ENCODE measurements at regions not wholly inside any gene's neighbourhood (a gene's known extent, or its start where the extent isn't known, plus 50 kb on each side); places are given as distances from the start of the nearest gene placed in this dataset.
A peak's percentile ranks its signal among the peaks of the same experiment; 100 is the strongest.

DNA sequence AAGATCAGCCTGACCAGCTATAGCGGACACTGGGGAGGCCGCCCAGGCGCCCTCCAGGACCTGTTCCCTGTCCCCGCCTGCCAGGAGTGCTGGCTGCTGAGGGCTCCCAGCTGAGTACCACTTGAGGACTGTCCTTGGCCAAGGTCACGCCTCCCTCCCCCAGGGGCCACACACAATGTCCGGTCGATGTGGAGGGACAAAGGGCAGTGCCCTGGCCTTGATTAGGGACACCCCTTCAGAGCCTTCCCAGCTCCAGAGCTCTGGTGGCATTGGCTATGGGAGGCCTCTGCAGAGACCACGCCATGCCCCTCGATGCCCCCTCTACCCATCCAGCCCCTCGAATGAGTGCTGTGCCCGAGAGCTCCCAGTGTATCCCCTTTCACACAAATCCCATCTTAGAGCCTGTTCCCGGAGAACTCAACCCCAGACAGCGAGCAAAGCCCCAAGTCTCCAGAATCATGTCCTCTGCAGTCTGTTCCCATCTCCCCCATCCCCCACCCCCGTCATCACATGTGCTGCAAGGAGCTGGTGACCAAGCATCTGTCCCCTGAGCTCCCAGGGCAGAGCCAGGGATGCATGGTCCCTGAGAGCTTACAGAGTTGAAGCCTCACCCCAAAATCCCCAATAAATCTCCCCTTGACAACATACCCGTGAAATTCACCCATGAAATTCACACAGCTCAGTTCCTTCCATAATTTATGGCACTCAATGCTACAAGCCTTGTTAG lies 158.9 kb downstream of the NUP210 start:
- intact Hi-C loops (cut with micrococcal nuclease): no loop called here
- CTCF ChIA-PET (ENCODE audit: partially characterized antibody): no interaction called here
- H3K4me3 Mint-ChIP-seq: no peak overlapping the region
- no peak overlapping the region for H3K27ac ChIP-seq (ENCODE audit: low read depth, low read length)
- H3K36me3 ChIP-seq (ENCODE audit: insufficient read depth, low read length): no peaks in the 10 kb centered on the region
- H3K27me3 Mint-ChIP-seq: peaks cover 5 to 14% of the 10 kb centered on the region in 2 donors
- H3K4me1 ChIP-seq (ENCODE audit: insufficient read depth, low read length): no peaks in the 10 kb centered on the region
- H3K27ac Mint-ChIP-seq: no peak overlapping the region
- no peaks in the 10 kb centered on the region for H3K9me3 ChIP-seq (ENCODE audit: control insufficient read depth in 1 of 2, low read length in 2 of 2)
- peaks cover 0 to 8% (median 5%) of the 10 kb centered on the region in 4 donors for H3K4me1 Mint-ChIP-seq
- H3K27me3 ChIP-seq (ENCODE audit: insufficient read depth, low read length): no peaks in the 10 kb centered on the region
- no peaks in the 10 kb centered on the region for H3K9me3 Mint-ChIP-seq
- H3K36me3 Mint-ChIP-seq: no peaks in the 10 kb centered on the region
- POLR2A ChIA-PET (ENCODE audit: partially characterized antibody): no interaction called here
- DNase-seq: no peak
- no peak overlapping the region for H3K4me3 ChIP-seq (ENCODE audit: low read length in 2 of 2)

DNA sequence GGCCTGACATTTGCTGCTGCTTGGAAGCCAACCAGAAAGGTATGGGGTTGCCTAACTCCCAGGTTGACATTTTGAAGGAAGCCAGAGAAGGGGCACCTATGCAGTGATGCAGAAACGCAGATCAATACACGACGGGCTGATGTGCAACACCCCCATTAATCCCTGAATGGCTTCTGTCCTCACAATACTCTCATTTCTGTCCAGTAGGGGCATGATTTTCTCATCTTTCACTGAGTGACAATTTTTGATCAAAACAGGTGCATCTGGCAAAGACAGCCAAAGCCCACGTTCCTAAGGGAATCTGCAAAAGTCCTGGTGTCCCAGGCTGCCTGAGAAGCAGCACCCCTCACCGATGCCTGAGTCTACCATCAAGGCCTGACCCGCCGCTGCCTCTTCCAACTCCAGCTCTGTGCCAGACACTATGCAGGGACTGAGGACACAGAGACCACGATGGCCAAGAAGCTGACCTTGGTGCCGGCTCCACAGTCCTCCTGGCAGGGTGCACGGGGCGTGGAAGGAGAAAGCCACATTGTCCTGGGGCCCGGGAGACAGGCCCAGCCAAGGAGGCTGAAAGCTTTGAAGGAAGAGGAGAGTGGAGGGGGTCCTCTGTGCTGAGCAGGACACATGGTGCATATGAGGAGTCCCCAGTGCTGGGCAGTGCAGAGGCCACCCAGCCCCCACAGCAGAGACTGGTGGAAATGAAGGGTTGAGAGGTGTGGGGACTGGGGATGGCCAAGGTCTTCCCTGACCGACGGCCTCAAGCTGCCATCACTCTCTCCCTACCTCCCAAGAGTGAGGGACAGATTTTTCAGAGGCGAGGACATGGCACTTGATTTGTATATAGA lies 159.6 kb downstream of the NUP210 start:
- no peak overlapping the region for H3K4me3 Mint-ChIP-seq
- H3K4me1 Mint-ChIP-seq: peaks cover 0 to 8% (median 5%) of the 10 kb centered on the region in 4 donors
- Histone ChIP-seq H3K9me3 (ENCODE audit: control insufficient read depth in 1 of 2, low read length in 2 of 2) (no peaks in the 10 kb centered on the region), H3K36me3 (ENCODE audit: insufficient read depth, low read length) (no peaks in the 10 kb centered on the region), H3K27me3 (ENCODE audit: insufficient read depth, low read length) (no peaks in the 10 kb centered on the region), H3K4me3 (ENCODE audit: low read length in 2 of 2) (no peak overlapping the region), H3K4me1 (ENCODE audit: insufficient read depth, low read length) (no peaks in the 10 kb centered on the region), H3K27ac (ENCODE audit: low read depth, low read length) (no peak overlapping the region)
- H3K27me3 Mint-ChIP-seq: peaks cover 4 to 9% of the 10 kb centered on the region in 2 donors
- POLR2A ChIA-PET (ENCODE audit: partially characterized antibody): no interaction called here
- no peaks in the 10 kb centered on the region for H3K36me3 Mint-ChIP-seq
- peak overlapping the region in 1 of 7 donors; percentile 48 for H3K27ac Mint-ChIP-seq
- no peak for DNase-seq
- no peaks in the 10 kb centered on the region for H3K9me3 Mint-ChIP-seq
- intact Hi-C loops (cut with micrococcal nuclease): no loop called here
- CTCF ChIA-PET (ENCODE audit: partially characterized antibody): no interaction called here

DNA sequence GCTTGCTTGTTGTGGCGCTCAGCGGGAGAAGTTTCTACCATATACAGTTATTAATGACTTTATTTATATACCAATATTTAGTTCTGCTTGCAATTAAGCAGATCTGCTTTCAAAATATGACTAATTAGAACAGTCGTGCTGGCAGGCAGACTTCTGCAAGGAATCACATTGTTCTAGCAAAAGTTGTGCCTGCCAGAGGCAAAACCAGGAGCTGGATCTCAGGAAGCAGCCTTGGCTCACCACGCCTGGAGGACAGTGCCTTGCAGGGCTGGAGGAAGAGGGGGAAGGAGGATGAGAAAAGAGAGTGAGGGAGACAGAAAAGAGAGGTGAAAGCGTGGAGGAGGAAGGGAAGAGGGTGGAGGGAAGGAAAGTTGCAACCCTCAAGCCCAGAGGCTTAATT lies 160.3 kb downstream of the NUP210 start:
- Histone ChIP-seq H3K27ac (ENCODE audit: low read depth, low read length) (no peak overlapping the region), H3K36me3 (ENCODE audit: insufficient read depth, low read length) (no peaks in the 10 kb centered on the region), H3K4me1 (ENCODE audit: insufficient read depth, low read length) (no peaks in the 10 kb centered on the region), H3K27me3 (ENCODE audit: insufficient read depth, low read length) (no peaks in the 10 kb centered on the region), H3K9me3 (ENCODE audit: control insufficient read depth in 1 of 2, low read length in 2 of 2) (no peaks in the 10 kb centered on the region), H3K4me3 (ENCODE audit: low read length in 2 of 2) (no peak overlapping the region)
- POLR2A ChIA-PET (ENCODE audit: partially characterized antibody): no interaction called here
- CTCF ChIA-PET (ENCODE audit: partially characterized antibody): no interaction called here
- intact Hi-C loops (cut with micrococcal nuclease): no loop called here
- Mint-ChIP-seq H3K27me3 (peaks cover 6 to 10% of the 10 kb centered on the region in 2 donors), H3K4me3 (no peak overlapping the region), H3K27ac (no peak overlapping the region), H3K4me1 (peaks cover 0 to 8% (median 5%) of the 10 kb centered on the region in 4 donors), H3K36me3 (no peaks in the 10 kb centered on the region), H3K9me3 (no peaks in the 10 kb centered on the region)
- no peak for DNase-seq

DNA sequence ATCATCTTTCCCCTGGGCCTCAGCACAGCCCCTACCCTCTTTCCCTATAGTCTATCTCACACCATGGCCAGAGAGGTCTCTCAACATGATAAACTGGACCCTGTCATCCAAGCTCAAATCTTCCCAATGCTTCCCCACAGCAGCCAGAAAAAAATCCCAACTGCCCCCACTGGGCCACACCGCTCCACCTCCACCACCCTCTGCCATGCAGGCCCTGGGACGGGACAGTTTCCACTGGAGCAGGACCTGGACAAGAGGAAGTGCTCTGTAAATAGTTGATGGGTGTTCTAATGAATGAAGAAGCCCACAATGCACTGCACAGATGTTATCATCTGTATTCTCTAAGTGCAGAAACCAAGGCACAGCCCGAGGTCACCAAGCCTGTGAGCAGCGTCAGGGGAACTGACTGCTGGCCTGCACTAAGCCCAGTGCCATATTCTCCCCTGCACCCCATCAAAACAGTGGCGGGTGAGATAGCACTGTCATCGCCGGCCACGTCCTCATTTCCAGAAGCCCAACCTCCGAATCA lies 161.1 kb downstream of the NUP210 start:
- ChIA-PET CTCF (ENCODE audit: partially characterized antibody) (no interaction called here), POLR2A (ENCODE audit: partially characterized antibody) (no interaction called here)
- H3K4me3 Mint-ChIP-seq: no peak overlapping the region
- peaks cover 0 to 8% (median 5%) of the 10 kb centered on the region in 4 donors for H3K4me1 Mint-ChIP-seq
- Histone ChIP-seq H3K36me3 (ENCODE audit: insufficient read depth, low read length) (no peaks in the 10 kb centered on the region), H3K27ac (ENCODE audit: low read depth, low read length) (no peak overlapping the region), H3K4me3 (ENCODE audit: low read length in 2 of 2) (no peak overlapping the region), H3K9me3 (ENCODE audit: control insufficient read depth in 1 of 2, low read length in 2 of 2) (no peaks in the 10 kb centered on the region), H3K27me3 (ENCODE audit: insufficient read depth, low read length) (no peaks in the 10 kb centered on the region), H3K4me1 (ENCODE audit: insufficient read depth, low read length) (no peaks in the 10 kb centered on the region)
- H3K27ac Mint-ChIP-seq: no peak overlapping the region
- peaks cover 6 to 10% of the 10 kb centered on the region in 2 donors for H3K27me3 Mint-ChIP-seq
- no peaks in the 10 kb centered on the region for H3K9me3 Mint-ChIP-seq
- no peaks in the 10 kb centered on the region for H3K36me3 Mint-ChIP-seq
- DNase-seq: no peak
- intact Hi-C loops (cut with micrococcal nuclease): no loop called here

DNA sequence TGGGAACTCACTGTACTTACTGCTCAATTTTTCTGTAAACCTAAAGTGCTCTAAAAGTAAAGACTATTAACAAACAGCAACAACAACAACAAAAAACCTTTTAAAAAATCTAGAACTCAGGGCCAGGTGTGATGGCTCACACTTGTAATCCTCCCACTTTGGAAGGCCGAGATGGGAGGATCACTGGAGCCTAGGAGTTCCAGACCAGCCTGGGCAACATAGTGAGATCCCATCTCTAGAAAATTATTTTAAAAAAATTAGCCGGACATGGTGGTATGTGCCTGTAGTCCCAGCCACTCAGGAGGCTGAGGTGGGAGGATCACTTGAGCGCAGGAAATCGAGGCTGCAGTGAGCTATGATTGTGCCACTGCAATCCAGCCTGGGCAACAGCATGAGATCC lies 161.8 kb downstream of the NUP210 start:
- Mint-ChIP-seq H3K9me3 (no peaks in the 10 kb centered on the region), H3K27ac (no peak overlapping the region), H3K4me3 (no peak overlapping the region), H3K4me1 (peaks cover 0 to 8% (median 5%) of the 10 kb centered on the region in 4 donors), H3K27me3 (peaks cover 7 to 10% of the 10 kb centered on the region in 2 donors), H3K36me3 (no peaks in the 10 kb centered on the region)
- no peaks in the 10 kb centered on the region for H3K9me3 ChIP-seq (ENCODE audit: control insufficient read depth in 1 of 2, low read length in 2 of 2)
- CTCF ChIA-PET (ENCODE audit: partially characterized antibody): no interaction called here
- POLR2A ChIA-PET (ENCODE audit: partially characterized antibody): no interaction called here
- no peak for DNase-seq
- H3K36me3 ChIP-seq (ENCODE audit: insufficient read depth, low read length): no peaks in the 10 kb centered on the region
- intact Hi-C loops (cut with micrococcal nuclease): no loop called here
- H3K4me1 ChIP-seq (ENCODE audit: insufficient read depth, low read length): no peaks in the 10 kb centered on the region
- H3K27me3 ChIP-seq (ENCODE audit: insufficient read depth, low read length): no peaks in the 10 kb centered on the region
- no peak overlapping the region for H3K27ac ChIP-seq (ENCODE audit: low read depth, low read length)
- no peak overlapping the region for H3K4me3 ChIP-seq (ENCODE audit: low read length in 2 of 2)

DNA sequence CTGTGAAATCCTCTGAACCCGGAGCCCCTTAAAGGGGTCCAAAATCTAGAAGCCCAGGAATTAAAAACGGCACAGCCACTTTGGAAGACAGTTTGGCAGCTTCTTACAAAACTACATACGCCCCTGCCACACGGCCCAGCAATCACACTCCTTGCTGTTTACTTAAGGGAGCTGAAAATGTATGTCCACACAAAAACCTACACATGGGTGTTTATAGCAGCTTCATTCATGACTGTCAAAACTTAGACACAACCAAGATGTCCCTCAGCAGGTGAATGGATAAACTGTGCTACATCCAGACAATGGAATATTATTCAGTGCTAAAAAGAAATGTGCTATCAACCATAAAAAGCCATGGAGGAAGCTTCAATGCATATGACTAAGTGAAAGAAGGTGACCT lies 162.5 kb downstream of the NUP210 start:
- Histone ChIP-seq H3K9me3 (ENCODE audit: control insufficient read depth in 1 of 2, low read length in 2 of 2) (no peaks in the 10 kb centered on the region), H3K4me3 (ENCODE audit: low read length in 2 of 2) (no peak overlapping the region), H3K27ac (ENCODE audit: low read depth, low read length) (no peak overlapping the region), H3K4me1 (ENCODE audit: insufficient read depth, low read length) (no peaks in the 10 kb centered on the region), H3K27me3 (ENCODE audit: insufficient read depth, low read length) (no peaks in the 10 kb centered on the region), H3K36me3 (ENCODE audit: insufficient read depth, low read length) (no peaks in the 10 kb centered on the region)
- intact Hi-C loops (cut with micrococcal nuclease): no loop called here
- H3K4me1 Mint-ChIP-seq: peaks cover 0 to 4% (median 4%) of the 10 kb centered on the region in 4 donors
- no peak for DNase-seq
- no peak overlapping the region for H3K27ac Mint-ChIP-seq
- POLR2A ChIA-PET (ENCODE audit: partially characterized antibody): no interaction called here
- no peaks in the 10 kb centered on the region for H3K9me3 Mint-ChIP-seq
- CTCF ChIA-PET (ENCODE audit: partially characterized antibody): interaction anchor here (0.5 kb wide), 1 partner anchor 240 kb away, joined by 3 read pairs; no protein-coding TSS in a partner anchor
- H3K4me3 Mint-ChIP-seq: no peak overlapping the region
- peaks cover 8 to 10% of the 10 kb centered on the region in 2 donors for H3K27me3 Mint-ChIP-seq
- H3K36me3 Mint-ChIP-seq: no peaks in the 10 kb centered on the region

DNA sequence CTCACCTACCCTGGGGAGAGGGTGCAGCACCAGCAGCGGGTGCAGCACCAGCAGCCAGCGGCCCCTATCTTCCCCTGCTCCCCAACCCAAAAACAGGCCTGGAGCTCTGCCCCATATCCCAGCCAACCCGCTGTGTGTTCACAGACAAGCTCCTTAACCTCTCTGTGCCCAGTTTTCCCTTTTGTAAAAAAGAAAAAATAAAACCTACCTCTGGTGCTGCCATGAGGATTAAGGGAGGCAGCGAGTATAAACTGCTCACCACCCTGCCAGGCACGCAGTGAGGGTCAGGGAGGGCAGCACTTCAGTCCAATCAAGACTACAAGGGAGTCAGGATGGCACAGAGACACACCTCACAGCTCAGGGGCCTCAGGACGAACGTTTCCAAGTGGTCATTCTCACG lies 163.3 kb downstream of the NUP210 start:
- Mint-ChIP-seq H3K4me3 (no peak overlapping the region), H3K36me3 (no peaks in the 10 kb centered on the region), H3K4me1 (no peaks in the 10 kb centered on the region), H3K9me3 (no peaks in the 10 kb centered on the region), H3K27me3 (peaks cover 12 to 17% of the 10 kb centered on the region in 2 donors), H3K27ac (no peak overlapping the region)
- intact Hi-C loops (cut with micrococcal nuclease): no loop called here
- no peak overlapping the region for H3K27ac ChIP-seq (ENCODE audit: low read depth, low read length)
- no peak overlapping the region for H3K4me3 ChIP-seq (ENCODE audit: low read length in 2 of 2)
- CTCF ChIA-PET (ENCODE audit: partially characterized antibody): no interaction called here
- no peaks in the 10 kb centered on the region for H3K9me3 ChIP-seq (ENCODE audit: control insufficient read depth in 1 of 2, low read length in 2 of 2)
- POLR2A ChIA-PET (ENCODE audit: partially characterized antibody): no interaction called here
- no peak for DNase-seq
- H3K36me3 ChIP-seq (ENCODE audit: insufficient read depth, low read length): no peaks in the 10 kb centered on the region
- H3K27me3 ChIP-seq (ENCODE audit: insufficient read depth, low read length): no peaks in the 10 kb centered on the region
- H3K4me1 ChIP-seq (ENCODE audit: insufficient read depth, low read length): no peaks in the 10 kb centered on the region
